ENCODE measurements at regions not wholly inside any gene's neighbourhood (a gene's known extent, or its start where the extent isn't known, plus 50 kb on each side); places are given as distances from the start of the nearest gene placed in this dataset.

GRCh38 chr12:24557738-24558137 is 391.2 kb downstream of the BCAT1 start:
- no peak overlapping the region for H3K4me3 ChIP-seq (replicated peaks in 1 of 3; ENCODE audit: insufficient read depth in 1 of 3, low read depth in 2 of 3, low read length in 3 of 3)
- CTCF ChIA-PET (ENCODE audit: low intra/inter-chr PET ratio, low total read pairs) = no interaction called here
- BruUV-seq (replicated peaks) = no TSS peak
- H3K4me2 ChIP-seq (ENCODE audit: low read depth, low read length) = no peak overlapping the region
- H4K20me1 ChIP-seq (ENCODE audit: insufficient read depth, low read length) = no peaks in the 10 kb centered on the region
- no peaks in the 10 kb centered on the region for H3K9me3 ChIP-seq (ENCODE audit: low read length)
- no peak for TF ChIP-seq ZFAT (CRISPR knock-in tag; conservative IDR thresholded peaks at IDR 0.05)
- TF ChIP-seq GTF3A (CRISPR knock-in tag; conservative IDR thresholded peaks at IDR 0.05) = no peak
- TF ChIP-seq CHCHD3 (CRISPR knock-in tag; IDR thresholded peaks at IDR 0.05) = no peak
- no peak for TF ChIP-seq SIN3A (IDR thresholded peaks at IDR 0.05; ENCODE audit: borderline replicate concordance, low read depth, low read length)
- TF ChIP-seq HDAC1 (CRISPR knock-in tag; IDR thresholded peaks at IDR 0.05) = no peak
- TF ChIP-seq SSRP1 (CRISPR knock-in tag; IDR thresholded peaks at IDR 0.05) = no peak
- TF ChIP-seq, protein P1, sequence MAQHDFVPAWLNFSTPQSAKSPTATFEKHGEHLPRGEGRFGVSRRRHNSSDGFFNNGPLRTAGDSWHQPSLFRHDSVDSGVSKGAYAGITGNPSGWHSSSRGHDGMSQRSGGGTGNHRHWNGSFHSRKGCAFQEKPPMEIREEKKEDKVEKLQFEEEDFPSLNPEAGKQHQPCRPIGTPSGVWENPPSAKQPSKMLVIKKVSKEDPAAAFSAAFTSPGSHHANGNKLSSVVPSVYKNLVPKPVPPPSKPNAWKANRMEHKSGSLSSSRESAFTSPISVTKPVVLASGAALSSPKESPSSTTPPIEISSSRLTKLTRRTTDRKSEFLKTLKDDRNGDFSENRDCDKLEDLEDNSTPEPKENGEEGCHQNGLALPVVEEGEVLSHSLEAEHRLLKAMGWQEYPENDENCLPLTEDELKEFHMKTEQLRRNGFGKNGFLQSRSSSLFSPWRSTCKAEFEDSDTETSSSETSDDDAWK (CRISPR knock-in tag; IDR thresholded peaks at IDR 0.05) = no peak
- TF ChIP-seq RXRB (CRISPR knock-in tag; IDR thresholded peaks at IDR 0.05; ENCODE audit: borderline replicate concordance) = no peak
- no peak for TF ChIP-seq MIER2 (CRISPR knock-in tag; IDR thresholded peaks at IDR 0.05)
- TF ChIP-seq ZMYM2 (CRISPR knock-in tag; IDR thresholded peaks at IDR 0.05) = no peak
- no peak for TF ChIP-seq ZFP82 (CRISPR knock-in tag; IDR thresholded peaks at IDR 0.05; ENCODE audit: borderline replicate concordance)
- TF ChIP-seq SPEN (CRISPR knock-in tag; IDR thresholded peaks at IDR 0.05; ENCODE audit: low read depth) = no peak
- no peak for TF ChIP-seq ZNF17 (CRISPR knock-in tag; IDR thresholded peaks at IDR 0.05)
- TF ChIP-seq, protein P2, sequence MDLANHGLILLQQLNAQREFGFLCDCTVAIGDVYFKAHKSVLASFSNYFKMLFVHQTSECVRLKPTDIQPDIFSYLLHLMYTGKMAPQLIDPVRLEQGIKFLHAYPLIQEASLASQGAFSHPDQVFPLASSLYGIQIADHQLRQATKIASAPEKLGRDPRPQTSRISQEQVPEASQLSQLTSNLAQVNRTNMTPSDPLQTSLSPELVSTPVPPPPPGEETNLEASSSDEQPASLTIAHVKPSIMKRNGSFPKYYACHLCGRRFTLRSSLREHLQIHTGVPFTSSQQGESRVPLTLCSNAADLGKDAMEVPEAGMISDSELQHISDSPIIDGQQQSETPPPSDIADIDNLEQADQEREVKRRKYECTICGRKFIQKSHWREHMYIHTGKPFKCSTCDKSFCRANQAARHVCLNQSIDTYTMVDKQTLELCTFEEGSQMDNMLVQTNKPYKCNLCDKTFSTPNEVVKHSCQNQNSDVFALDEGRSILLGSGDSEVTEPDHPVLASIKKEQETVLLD (CRISPR knock-in tag; IDR thresholded peaks at IDR 0.05; ENCODE audit: low read depth) = no peak
- TF ChIP-seq SALL2 (CRISPR knock-in tag; IDR thresholded peaks at IDR 0.05) = no peak
- TF ChIP-seq ZNF256 (CRISPR knock-in tag; conservative IDR thresholded peaks at IDR 0.05) = no peak
- no peak for TF ChIP-seq ZNF75D (CRISPR knock-in tag; IDR thresholded peaks at IDR 0.05; ENCODE audit: borderline replicate concordance)
- TF ChIP-seq, protein P3, sequence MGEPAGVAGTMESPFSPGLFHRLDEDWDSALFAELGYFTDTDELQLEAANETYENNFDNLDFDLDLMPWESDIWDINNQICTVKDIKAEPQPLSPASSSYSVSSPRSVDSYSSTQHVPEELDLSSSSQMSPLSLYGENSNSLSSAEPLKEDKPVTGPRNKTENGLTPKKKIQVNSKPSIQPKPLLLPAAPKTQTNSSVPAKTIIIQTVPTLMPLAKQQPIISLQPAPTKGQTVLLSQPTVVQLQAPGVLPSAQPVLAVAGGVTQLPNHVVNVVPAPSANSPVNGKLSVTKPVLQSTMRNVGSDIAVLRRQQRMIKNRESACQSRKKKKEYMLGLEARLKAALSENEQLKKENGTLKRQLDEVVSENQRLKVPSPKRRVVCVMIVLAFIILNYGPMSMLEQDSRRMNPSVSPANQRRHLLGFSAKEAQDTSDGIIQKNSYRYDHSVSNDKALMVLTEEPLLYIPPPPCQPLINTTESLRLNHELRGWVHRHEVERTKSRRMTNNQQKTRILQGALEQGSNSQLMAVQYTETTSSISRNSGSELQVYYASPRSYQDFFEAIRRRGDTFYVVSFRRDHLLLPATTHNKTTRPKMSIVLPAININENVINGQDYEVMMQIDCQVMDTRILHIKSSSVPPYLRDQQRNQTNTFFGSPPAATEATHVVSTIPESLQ (CRISPR knock-in tag; conservative IDR thresholded peaks at IDR 0.05) = no peak
- no peak for TF ChIP-seq PLRG1 (conservative IDR thresholded peaks at IDR 0.05)
- DNase-seq (ENCODE audit: low spot score) (no peak), ATAC-seq (no peak), FAIRE-seq (no peak)
- H2AFZ ChIP-seq (ENCODE audit: low read length) = no peak overlapping the region
- no peaks in the 10 kb centered on the region for H3K36me3 ChIP-seq (replicated peaks in 1 of 2; ENCODE audit: control insufficient read depth in 1 of 2, insufficient read depth in 2 of 2, low read length in 2 of 2)
- intact Hi-C loops (cut with micrococcal nuclease; ENCODE audit: unreplicated experiment) = no loop called here
- in situ Hi-C loops (cut with HindIII; ENCODE audit: extremely low pct_ligation_motif_present, low pct_unique_long_range_greater_than_20kb) = loop anchor here (25.0 kb wide), 1 partner anchor 545 kb away; no protein-coding TSS in a partner anchor
- peaks cover 11% of the 10 kb centered on the region for H3K4me1 ChIP-seq (ENCODE audit: insufficient read depth, low read length)
- H3K9ac ChIP-seq (ENCODE audit: insufficient read depth, low read depth, low read length) = no peak overlapping the region
- POLR2A ChIA-PET = no interaction called here
- no peak overlapping the region for H3K27ac ChIP-seq (ENCODE audit: extremely low read length, insufficient read depth, low read length)
- peaks cover 2 to 20% of the 10 kb centered on the region in 2 experiments; a peak in 3 of 5 replicates for H3K27me3 ChIP-seq (ENCODE audit: control insufficient read depth in 1 of 2, insufficient read depth in 2 of 2, low read length in 2 of 2)
- H3K79me2 ChIP-seq (ENCODE audit: insufficient read depth, low read length) = no peaks in the 10 kb centered on the region
- WGBS (ENCODE audit: low lambda C conversion rate) = 81% methylated on average over 1 of the region's 1 CpG

All from HepG2 (cell line).